ENCODE measurements at regions not wholly inside any gene's neighbourhood (a gene's known extent, or its start where the extent isn't known, plus 50 kb on each side); places are given as distances from the start of the nearest gene placed in this dataset.
"Not testable (repeated sequence)": the region's sequence is repeated elsewhere in the genome, so short reads cannot be mapped to it uniquely, and the experiment has no call there.

DNA sequence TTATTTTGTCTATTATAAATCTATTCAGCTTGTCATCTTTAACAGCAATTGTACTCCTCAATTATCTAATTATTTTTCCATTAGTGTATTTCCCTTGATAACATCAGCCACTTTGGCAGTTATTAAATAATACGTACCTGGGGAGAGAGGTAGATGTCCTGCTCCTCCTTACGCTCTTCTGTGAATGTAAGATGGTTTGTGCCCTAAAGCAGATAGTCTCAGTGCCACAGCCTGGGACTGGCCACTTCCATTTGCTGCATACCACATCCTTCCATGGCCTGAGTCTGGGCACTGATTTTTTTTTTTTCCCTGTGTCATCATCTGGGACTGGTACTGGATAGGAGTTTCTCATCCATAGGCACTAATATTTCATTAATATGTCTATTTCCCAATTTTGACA is 632.4 kb upstream of the LRRTM4 start:
- DNase-seq, result no peak

DNA sequence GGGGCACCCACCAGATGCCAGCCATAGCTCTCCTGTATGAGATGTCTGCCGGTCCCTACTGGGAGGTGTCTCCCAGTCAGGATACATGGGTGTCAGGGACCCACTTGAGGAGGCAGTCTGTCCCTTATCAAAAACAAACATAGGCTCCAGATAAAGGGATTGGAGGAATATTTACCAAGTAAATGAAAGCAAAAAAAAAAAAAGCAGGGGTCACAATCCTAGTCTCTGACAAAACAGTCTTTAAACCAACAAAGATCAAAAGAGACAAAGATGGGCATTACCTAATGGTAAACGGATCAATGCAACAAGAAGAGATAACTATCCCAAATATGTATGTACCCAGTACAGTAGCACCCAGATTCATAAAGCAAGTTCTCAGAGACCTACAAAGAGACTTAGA is 640.0 kb upstream of the LRRTM4 start:
- no peak for DNase-seq

GRCh38 chr2:78172157-78172556 is 650.0 kb upstream of the LRRTM4 start:
- not testable (repeated sequence) for DNase-seq

DNA sequence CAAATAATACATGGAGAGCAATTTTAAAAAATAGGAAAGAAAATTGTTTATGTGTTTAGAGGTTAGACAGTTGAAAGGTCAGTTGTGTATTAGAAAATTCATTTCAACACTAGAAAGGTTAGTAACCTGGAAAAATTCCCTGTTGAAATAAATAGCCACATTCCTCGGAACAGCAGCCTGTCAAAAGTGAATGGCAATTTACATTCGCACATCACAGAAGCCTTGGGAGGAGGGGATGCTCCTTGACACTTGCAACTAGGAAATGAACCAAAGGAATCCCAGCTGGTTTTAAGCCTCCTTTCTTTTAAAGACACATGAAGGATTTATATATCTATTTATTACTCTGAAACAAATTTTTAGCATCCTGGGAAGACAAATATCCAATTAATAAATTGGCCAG is 653.5 kb upstream of the LRRTM4 start:
- no peak for DNase-seq

DNA sequence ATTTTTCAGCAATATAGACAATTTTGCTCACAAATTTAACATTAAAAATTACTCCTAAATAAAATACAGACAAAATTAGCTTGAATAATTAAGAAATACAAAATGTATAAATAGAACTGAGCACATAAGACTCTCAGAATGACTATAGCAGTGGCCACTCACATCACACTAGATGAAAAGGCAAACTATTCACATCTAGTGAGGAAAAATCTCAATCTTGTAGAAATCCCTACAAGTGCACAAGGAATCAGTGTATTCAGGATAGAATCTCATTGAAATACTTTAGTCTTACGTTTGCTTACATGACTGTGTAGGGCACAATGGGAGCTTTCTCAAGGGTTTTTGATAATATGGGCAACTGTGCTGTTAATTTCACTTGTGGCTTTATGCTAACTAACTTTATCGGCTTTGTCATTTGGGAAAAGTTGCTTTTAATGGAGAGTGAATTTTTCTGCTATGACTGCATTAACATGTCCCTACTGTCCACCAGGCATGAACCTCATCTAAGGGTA is 678.9 kb upstream of the LRRTM4 start:
- no peak for DNase-seq

GRCh38 chr2:78202366-78202765 is 680.2 kb upstream of the LRRTM4 start:
- no peak for DNase-seq

- no peak for DNase-seq
These were observed 681.0 kb upstream of the LRRTM4 start for GRCh38 chr2:78202986-78203670.

GRCh38 chr2:78218066-78218465 is 695.9 kb upstream of the LRRTM4 start:
- no peak for DNase-seq

DNA sequence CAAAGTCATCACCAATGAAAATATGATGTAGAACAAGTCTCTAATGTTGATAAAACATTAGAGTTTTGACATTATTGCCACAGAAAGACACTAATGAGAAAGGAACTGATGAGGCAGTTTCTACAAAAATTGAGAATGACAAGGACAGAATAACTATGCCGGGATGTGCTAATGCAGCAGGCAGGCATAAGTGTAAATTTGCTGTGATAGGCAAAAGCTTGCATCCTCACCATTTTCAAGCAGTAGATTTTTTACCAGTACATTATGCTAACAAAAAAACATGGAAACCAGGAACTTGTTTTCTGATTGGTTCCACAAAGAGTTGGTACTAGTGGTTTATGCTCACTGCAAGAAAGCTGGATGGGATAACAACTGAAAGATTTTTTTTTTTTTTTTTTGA is 715.5 kb upstream of the LRRTM4 start:
- DNase-seq, result no peak

DNA sequence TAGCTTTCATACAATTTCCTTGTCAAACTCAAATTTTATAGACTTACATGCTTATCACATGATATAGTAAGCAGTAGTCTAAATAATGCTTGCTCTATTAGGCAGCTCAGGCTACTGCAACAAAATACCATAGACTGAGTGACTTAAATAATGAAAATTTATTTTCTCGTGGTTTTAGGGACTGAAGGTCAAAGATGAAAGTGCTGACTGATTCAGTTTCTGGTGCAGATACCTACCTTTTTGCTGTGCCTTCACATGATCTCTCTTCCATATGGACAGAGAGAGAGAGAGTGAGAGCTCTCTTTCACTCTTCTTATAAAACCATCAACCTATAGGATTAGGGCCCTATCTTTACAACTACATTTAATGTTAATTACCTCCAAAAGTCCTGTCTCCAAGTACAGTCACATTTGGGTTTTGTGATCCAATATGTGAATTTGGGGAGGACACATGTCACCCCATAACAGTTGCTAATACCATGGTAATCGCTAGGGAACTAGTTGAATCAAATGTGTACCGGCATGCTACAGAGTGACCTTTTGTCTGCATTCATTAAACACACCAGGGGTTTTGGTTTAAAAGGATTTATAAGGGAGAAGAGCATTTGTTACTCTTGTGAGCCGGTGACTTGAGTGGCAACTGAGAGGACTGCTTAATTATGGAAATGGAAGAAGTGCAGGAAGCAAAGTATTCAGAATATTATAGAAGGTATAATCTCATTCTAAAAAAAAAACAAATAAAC is 723.4 kb upstream of the LRRTM4 start:
- no peak for DNase-seq

- no peak for DNase-seq
These were observed 729.5 kb upstream of the LRRTM4 start for GRCh38 chr2:78251708-78252107.

GRCh38 chr2:78260861-78261260 is 738.7 kb upstream of the LRRTM4 start:
- no peak for DNase-seq

DNA sequence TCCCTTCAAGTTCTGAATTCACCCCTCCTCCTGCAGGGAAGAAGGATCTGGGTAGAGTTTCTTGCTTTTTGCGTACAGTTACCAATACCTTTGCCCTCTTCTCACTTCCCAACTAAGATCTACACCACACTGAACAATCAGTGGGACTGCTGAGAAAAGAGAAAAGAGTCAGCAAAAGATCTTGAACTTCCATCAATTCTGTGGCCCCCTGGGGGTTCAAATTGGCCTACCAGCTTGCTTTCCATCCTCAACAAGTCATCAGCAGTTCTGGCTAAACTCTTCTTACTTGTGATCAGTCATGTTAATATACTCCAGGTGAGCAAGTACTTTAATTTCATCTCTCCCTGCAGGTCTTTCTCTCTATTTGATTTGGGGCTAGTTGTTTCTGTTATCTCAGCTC is 739.3 kb upstream of the LRRTM4 start:
- no peak for DNase-seq

DNA sequence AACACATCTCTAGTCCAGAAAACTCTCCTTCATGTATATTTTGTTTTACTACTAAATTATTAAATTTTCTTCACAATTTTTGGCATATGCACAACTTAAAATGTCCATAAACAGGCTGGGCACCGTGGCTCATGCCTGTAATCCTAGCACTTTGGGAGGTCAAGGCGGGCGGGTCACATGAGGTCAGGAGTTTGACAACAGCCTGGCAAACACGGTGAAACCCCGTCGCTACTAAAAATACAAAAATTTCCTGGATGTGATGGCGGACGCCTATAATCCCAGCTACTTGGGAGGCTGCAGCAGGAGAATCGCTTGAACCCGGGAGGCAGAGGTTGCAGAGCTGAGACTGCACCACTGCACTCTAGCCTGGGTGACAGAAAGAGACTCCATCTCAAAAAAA is 739.9 kb upstream of the LRRTM4 start:
- DNase-seq, result not testable (repeated sequence)

DNA sequence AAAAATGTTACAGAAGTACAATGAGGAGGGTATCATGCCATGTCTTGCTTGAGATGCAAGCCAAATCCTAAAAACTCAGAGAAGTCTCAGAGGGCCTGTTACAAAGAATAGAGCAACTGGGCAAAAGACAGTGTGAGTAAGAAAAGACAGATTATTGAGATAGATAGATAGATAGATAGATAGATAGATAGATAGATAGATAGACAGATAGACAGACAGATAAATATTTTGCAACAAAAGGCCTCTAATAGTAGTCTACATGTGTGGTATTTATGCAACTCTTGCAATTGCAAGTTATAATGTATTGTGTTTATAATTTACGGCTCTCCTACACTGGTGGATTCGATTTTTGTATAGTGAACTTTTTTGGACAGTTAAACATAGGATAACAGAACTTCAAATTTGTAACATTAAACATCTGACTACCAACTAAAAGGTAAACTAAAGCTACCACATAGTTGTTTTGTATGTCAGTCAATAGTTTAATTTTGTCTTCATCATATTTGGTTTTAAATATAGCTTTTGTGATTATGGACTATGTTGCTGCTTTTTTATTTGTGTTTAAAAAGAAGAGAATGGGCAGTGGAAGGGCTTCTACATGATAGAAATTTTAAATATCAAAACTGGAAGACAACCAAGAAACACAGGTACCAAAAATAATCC is 740.7 kb upstream of the LRRTM4 start:
- DNase-seq, result no peak

DNA sequence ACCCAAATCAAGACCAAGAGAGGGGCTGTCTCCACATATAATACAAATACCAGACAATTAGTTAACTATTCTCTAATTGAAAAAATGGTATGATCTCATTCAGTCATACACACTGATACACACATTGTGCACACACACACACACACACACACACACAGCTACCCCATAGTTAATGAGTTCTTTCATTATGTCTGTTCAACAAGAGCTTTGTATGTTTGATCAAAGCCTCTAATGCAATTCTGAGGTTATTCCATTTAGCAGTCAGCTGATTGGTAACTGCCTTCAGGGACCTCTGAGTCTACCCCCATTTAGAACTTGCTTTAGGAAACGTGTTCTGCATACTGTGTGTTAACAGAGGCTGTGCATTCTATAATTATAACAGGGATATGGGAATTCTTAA is 741.4 kb upstream of the LRRTM4 start:
- no peak for DNase-seq

GRCh38 chr2:78264130-78264529 is 742.0 kb upstream of the LRRTM4 start:
- no peak for DNase-seq

DNA sequence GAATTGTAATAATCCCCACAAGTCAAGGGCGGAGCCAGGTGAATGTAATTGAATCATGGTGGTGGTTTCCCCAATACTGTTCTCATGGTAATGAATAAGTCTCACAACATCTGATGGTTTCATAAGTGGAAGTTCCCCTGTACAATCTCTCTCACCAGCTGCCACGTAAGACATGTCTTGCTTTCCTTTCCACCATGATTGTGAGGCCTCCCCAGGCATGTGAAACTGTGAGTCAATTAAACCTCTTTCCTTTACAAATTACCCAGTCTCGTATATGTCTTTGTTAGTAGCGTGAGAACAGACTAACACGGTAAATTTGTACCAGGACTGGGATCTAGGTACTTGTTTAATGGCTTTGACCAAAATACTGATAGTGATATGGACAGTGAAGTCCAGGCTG is 744.3 kb upstream of the REG3G start:
- DNase-seq, result no peak

DNA sequence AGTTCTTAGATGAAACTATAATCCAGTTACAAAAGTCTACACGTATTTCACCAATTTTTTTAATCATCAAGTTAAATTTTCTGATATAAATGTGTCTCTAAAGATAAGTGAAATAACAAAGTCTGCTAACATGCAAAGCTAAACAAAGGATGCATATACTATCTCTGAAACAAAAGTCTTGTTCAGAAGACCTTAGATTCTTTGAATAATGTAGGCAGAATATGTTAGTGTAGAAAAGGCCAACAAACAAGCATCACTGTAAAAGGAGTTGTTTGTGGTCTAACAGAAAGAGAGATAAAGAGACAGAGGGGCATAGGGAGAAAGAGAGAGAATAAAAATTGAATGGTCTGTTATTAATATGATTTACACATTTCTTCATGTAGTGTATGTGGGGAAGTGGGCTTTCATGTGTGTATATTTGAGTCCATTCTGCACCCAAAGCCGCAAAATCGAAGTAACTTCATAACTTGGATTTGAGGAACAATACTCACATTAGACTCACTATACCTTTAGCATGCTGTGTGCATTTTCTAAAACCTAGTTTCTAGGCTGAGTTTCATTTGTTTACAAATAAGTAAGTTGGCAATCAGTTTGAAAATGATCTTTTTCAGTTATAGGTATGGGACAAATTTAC is 734.8 kb upstream of the REG3G start:
- no peak for DNase-seq

DNA sequence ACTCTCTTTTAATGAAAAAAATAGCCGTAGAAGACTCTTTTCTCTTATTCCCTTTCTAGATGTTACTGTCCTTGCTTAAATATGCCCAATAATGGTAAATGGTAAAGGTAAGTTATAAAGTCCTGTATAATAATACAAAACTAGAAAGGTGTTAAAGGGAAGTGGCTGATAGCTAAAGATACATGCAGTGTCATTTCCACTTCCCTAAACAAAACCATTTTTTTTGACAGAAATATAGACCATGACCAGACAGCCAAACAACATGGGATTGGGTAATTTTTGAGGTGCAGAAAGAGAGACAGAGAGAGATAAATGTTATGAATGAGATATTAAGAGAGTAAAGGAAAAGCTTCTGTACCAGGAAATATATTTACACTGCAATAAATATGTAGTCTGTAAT is 731.7 kb upstream of the REG3G start:
- no peak for DNase-seq

GRCh38 chr2:78301166-78301789 is 724.2 kb upstream of the REG3G start:
- no peak for DNase-seq

- DNase-seq, result no peak
These were observed 720.8 kb upstream of the REG3G start for GRCh38 chr2:78304678-78305077.

DNA sequence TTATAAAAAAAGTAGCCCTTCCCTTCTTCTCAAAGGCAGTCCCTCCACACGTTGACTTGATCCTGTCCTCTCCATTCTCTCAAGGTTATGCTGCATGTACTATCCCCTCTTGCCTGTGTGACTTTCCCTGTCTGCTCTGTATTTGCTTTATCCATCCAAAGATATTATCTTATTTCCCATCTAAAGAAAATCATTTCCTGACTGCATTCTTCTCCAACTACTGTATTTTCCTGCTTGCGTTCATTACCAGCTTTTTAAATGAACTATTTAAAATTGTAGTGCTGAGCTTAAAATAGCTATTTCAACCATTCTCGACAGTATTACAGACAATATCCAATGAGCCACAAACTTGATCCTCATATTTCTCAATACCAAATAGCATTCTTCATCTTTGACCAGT is 716.0 kb upstream of the REG3G start:
- no peak for DNase-seq

Measured in suppressor macrophage (primary cell).